GM12865 (cell line): ENCODE measurements at regions not wholly inside any gene's neighbourhood (a gene's known extent, or its start where the extent isn't known, plus 50 kb on each side); places are given as distances from the start of the nearest gene placed in this dataset.

ENCODE experiments used
- DNase-seq: peaks from one replicate; pipeline ENCODE4 v3.0.0; 2010; ENCODE audit warnings: low read depth
- H3K4me3 ChIP-seq: 2 replicates; pipeline ENCODE4 v1.5.1; 2011; ENCODE audit warnings: mild to moderate bottlenecking, low read depth, low read length, control low read depth
- CTCF ChIP-seq: IDR thresholded peaks from 2 replicates; pipeline ENCODE4 v1.5.1; 2011; ENCODE audit warnings: low read length, control low read depth, low read depth, inconsistent platforms; ENCODE audit not compliant: insufficient read depth; ENCODE audit errors: missing control alignments

- TF ChIP-seq CTCF = no peak
- DNase-seq = no peak
- no peak overlapping the region for H3K4me3 ChIP-seq
Observed at GRCh38 chr20:20768202-20768815, 55.9 kb upstream of the RALGAPA2 start.

- no peak overlapping the region for H3K4me3 ChIP-seq
- no peak for DNase-seq
- TF ChIP-seq CTCF = no peak
Observed at GRCh38 chr20:20765696-20766365, 53.4 kb upstream of the RALGAPA2 start.

- DNase-seq = no peak
- H3K4me3 ChIP-seq = no peak overlapping the region
- TF ChIP-seq CTCF = no peak
Observed at GRCh38 chr20:20763650-20764049, 51.2 kb upstream of the RALGAPA2 start.
